NOMO-1 (cell line): ENCODE measurements at regions not wholly inside any gene's neighbourhood (a gene's known extent, or its start where the extent isn't known, plus 50 kb on each side); places are given as distances from the start of the nearest gene placed in this dataset.

Source experiments
- DNase-seq, 2 experiments: peaks; one replicate each; lab custom pipeline; 2025; ENCODE audit not compliant: unreplicated experiment in 2 of 2; lab: John Stamatoyannopoulos, UW

GRCh38 chr9:124206391-124206790, 51.4 kb upstream of the NEK6 start:
- DNase-seq = no peak
